SK-N-MC (cell line): ENCODE measurements at regions not wholly inside any gene's neighbourhood (a gene's known extent, or its start where the extent isn't known, plus 50 kb on each side); places are given as distances from the start of the nearest gene placed in this dataset.
"Not testable (repeated sequence)": the region's sequence is repeated elsewhere in the genome, so short reads cannot be mapped to it uniquely, and the experiment has no call there.

Source experiments
- DNase-seq: peaks from one replicate; pipeline ENCODE4 v3.0.0-alpha.2; 2011; ENCODE audit warnings: low read depth, low spot score
- H3K27ac ChIP-seq: fragments of 200-600 bp; sonication (generic); 2 replicates; pipeline ENCODE4 v1.5.1; 2016; ENCODE audit warnings: mixed run types
- H3K36me3 ChIP-seq: fragments of 200-600 bp; sonication (generic); 2 replicates; pipeline ENCODE4 v1.6.1; 2017; ENCODE audit warnings: antibody characterized with exemption, low read length, mixed read lengths; ENCODE audit not compliant: insufficient read depth
- H3K4me3 ChIP-seq: fragments of 200-600 bp; sonication (generic); 2 replicates; pipeline ENCODE4 v1.5.1; 2016
- H3K9ac ChIP-seq: fragments of 200-600 bp; sonication (generic); 2 replicates; pipeline ENCODE4 v1.8.0; 2017; ENCODE audit warnings: mixed run types, mixed read lengths; ENCODE audit not compliant: insufficient read length
- H3K9me3 ChIP-seq: fragments of 200-600 bp; sonication (generic); 2 replicates; pipeline ENCODE4 v1.6.1; 2017; ENCODE audit warnings: low read depth, mild to moderate bottlenecking, antibody characterized with exemption, low read length, moderate library complexity, mixed read lengths
- EZH2 ChIP-seq: fragments of 200-600 bp; sonication (generic); IDR thresholded peaks from one replicate; pipeline ENCODE4 v1.6.1; 2017; ENCODE audit warnings: antibody characterized with exemption
- FOXP2 ChIP-seq: optimal IDR thresholded peaks from 2 replicates; pipeline ENCODE3; 2011; ENCODE audit warnings: mild to moderate bottlenecking, moderate library complexity; ENCODE audit not compliant: insufficient read depth; ENCODE audit errors: extremely low read length, control extremely low read depth
- POLR2AphosphoS5 ChIP-seq: IDR thresholded peaks from 2 replicates; pipeline ENCODE4 v1.6.1; 2012; ENCODE audit warnings: mild to moderate bottlenecking, low read depth, low read length, borderline replicate concordance

DNA sequence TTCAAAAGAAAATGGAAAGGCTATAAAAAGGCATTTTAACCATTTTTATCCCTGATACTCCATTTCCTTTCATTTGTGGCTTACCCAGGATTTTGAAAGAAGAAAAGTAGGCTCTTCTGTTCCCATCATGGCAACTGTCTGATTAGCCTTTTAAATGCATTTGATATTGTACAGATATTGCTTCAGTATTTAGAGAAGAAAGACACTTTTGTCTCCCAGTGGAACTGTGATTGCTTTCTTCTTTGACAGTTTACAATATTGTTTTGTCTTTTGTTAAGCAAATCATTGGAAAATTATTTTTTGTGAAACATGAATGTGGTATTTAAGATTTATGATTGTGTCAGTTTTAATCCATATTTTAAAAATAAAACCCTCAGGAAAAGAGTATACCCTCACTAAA is 297.4 kb upstream of the TACR3 start:
- no peaks in the 10 kb centered on the region for H3K36me3 ChIP-seq
- no peak overlapping the region for H3K27ac ChIP-seq
- no peaks in the 10 kb centered on the region for H3K9me3 ChIP-seq
- no peak overlapping the region for H3K4me3 ChIP-seq
- TF ChIP-seq FOXP2 (no peak), EZH2 (no peak), POLR2AphosphoS5 (no peak)
- no peak for DNase-seq
- H3K9ac ChIP-seq: no peak overlapping the region

GRCh38 chr4:104015680-104016079 is 295.9 kb upstream of the TACR3 start:
- Histone ChIP-seq H3K27ac (no peak overlapping the region), H3K9me3 (no peaks in the 10 kb centered on the region), H3K9ac (no peak overlapping the region), H3K36me3 (no peaks in the 10 kb centered on the region), H3K4me3 (no peak overlapping the region)
- peak; percentile 22 for DNase-seq
- TF ChIP-seq FOXP2 (no peak), EZH2 (no peak), POLR2AphosphoS5 (no peak)

DNA sequence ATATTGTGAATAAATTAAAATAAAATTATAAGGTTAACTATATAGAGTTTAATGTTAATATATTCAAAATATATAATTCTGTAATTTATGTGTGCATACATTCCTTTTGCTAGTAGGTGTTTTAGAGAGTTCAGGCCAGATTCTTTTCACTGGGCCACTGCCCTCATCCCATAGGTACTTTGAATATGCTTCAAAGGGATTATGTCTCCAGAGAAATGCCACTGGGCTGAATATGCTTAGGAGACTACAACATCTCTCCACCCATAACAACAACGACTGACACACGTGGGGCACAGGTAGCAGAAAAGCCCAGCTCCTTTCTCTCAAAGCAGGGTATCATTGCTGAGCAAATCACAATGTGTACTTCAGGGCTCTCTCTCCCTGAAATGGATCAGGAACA is 290.9 kb upstream of the TACR3 start:
- DNase-seq: no peak
- TF ChIP-seq POLR2AphosphoS5 (no peak), FOXP2 (no peak), EZH2 (no peak)
- H3K9me3 ChIP-seq: no peaks in the 10 kb centered on the region
- no peaks in the 10 kb centered on the region for H3K36me3 ChIP-seq
- H3K9ac ChIP-seq: no peak overlapping the region
- no peak overlapping the region for H3K4me3 ChIP-seq
- H3K27ac ChIP-seq: no peak overlapping the region

DNA sequence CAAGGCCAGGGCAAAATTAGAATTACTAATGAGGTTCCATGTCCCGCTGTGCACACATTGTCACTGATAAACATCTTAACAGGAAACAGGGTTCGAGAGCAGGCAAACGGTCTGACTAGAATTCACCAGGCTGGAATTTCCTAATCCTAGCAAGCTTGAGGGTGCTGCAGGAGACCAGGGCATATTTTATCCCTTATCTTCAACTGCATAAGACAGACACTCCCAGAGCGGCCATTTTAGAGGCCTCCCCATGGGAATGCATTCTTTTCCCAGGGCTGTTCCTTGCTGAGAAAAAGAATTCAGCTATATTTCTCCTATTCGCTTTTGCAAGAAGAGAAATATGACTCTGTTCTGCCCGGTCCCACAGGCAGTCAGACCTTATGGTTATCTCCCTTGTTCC is 282.5 kb upstream of the TACR3 start:
- not testable (repeated sequence) for DNase-seq, H3K9me3 ChIP-seq, H3K27ac ChIP-seq, H3K4me3 ChIP-seq, H3K36me3 ChIP-seq, H3K9ac ChIP-seq

- H3K9ac ChIP-seq: no peak overlapping the region
- TF ChIP-seq POLR2AphosphoS5: no peak
- no peak for TF ChIP-seq FOXP2
- TF ChIP-seq EZH2: no peak
- no peak overlapping the region for H3K27ac ChIP-seq
- H3K36me3 ChIP-seq: no peaks in the 10 kb centered on the region
- H3K9me3 ChIP-seq: no peaks in the 10 kb centered on the region
- no peak overlapping the region for H3K4me3 ChIP-seq
- DNase-seq: no peak
Observed at GRCh38 chr4:103998756-103999155, 279.0 kb upstream of the TACR3 start.

DNA sequence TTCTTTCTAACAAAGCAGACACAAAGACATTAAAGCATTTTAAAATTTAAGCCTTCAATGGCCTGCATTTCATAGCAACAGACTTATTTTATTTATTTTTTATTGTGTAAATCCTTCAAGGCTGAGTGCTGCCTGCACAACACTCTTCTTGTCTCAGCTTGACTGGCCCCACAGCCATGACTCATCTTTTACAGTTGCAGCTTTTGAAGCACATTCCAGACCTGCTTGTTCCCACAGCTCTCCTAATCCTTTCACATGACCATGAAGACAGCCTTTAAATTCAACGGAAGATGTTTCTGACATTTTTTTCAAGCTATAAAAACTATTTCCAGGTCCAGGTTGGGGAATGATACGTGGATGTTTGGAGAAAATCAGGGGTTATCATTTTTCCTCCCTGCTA is 276.9 kb upstream of the TACR3 start:
- TF ChIP-seq EZH2 (no peak), POLR2AphosphoS5 (no peak), FOXP2 (no peak)
- Histone ChIP-seq H3K9me3 (no peaks in the 10 kb centered on the region), H3K36me3 (no peaks in the 10 kb centered on the region), H3K27ac (peak overlapping the region; percentile 89), H3K9ac (peak overlapping the region; percentile 33), H3K4me3 (peak overlapping the region; percentile 71)
- peak; percentile 66 for DNase-seq

DNA sequence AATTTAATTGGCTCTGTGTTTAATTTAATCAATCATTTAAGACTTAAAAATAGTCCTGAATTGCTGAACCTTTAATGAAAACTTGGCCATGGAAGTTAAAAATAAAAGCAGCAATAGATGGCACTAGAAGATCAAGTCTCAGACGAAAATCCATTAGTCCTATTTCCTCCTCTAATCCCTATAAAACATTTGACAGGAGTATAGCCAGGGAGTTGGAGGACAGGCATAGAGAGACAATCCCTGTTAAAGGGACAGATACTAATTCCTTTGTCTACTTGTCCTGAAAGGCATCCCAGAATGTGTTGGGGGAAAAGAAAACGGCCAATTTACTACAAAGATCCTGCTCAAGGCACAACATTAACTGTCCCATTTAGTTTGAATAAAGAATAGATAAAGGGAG is 276.3 kb upstream of the TACR3 start:
- peak; percentile 56 for DNase-seq
- peak overlapping the region; percentile 89 for H3K27ac ChIP-seq
- peak overlapping the region; percentile 71 for H3K4me3 ChIP-seq
- TF ChIP-seq FOXP2 (no peak), EZH2 (no peak), POLR2AphosphoS5 (no peak)
- H3K9me3 ChIP-seq: no peaks in the 10 kb centered on the region
- peak overlapping the region; percentile 33 for H3K9ac ChIP-seq
- H3K36me3 ChIP-seq: no peaks in the 10 kb centered on the region

- DNase-seq: peak; percentile 18
- no peaks in the 10 kb centered on the region for H3K36me3 ChIP-seq
- TF ChIP-seq EZH2: no peak
- no peak for TF ChIP-seq FOXP2
- TF ChIP-seq POLR2AphosphoS5: no peak
- H3K9me3 ChIP-seq: no peaks in the 10 kb centered on the region
- no peak overlapping the region for H3K4me3 ChIP-seq
- no peak overlapping the region for H3K27ac ChIP-seq
- H3K9ac ChIP-seq: no peak overlapping the region
Observed at GRCh38 chr4:103994059-103994458, 274.3 kb upstream of the TACR3 start.

- Histone ChIP-seq H3K9ac (no peak overlapping the region), H3K36me3 (no peaks in the 10 kb centered on the region), H3K9me3 (no peaks in the 10 kb centered on the region), H3K27ac (no peak overlapping the region), H3K4me3 (no peak overlapping the region)
- DNase-seq: no peak
- TF ChIP-seq EZH2 (no peak), FOXP2 (no peak), POLR2AphosphoS5 (no peak)
Observed at GRCh38 chr4:103982454-103982853, 262.7 kb upstream of the TACR3 start.
